Endodermal cell (in vitro differentiated cells): ENCODE measurements at regions not wholly inside any gene's neighbourhood (a gene's known extent, or its start where the extent isn't known, plus 50 kb on each side); places are given as distances from the start of the nearest gene placed in this dataset.

Experiments
- DNase-seq: peaks from one replicate; pipeline ENCODE4 v3.0.0-alpha.2; 2017
- H3K27ac ChIP-seq: 2 replicates; pipeline ENCODE4 v1.5.1; 2013; ENCODE audit warnings: mild to moderate bottlenecking, low read depth, low read length, moderate library complexity
- H3K27me3 ChIP-seq: 2 replicates; pipeline ENCODE4 v1.6.1; 2013; ENCODE audit warnings: mild to moderate bottlenecking, low read length, moderate library complexity; ENCODE audit not compliant: insufficient read depth, control insufficient read depth, poor library complexity, severe bottlenecking
- H3K36me3 ChIP-seq: 2 replicates; pipeline ENCODE4 v1.7.0; 2013; ENCODE audit warnings: mild to moderate bottlenecking, low read length, moderate library complexity; ENCODE audit not compliant: control insufficient read depth, insufficient read depth
- H3K4me1 ChIP-seq: one replicate; pipeline ENCODE4 v1.7.0; 2013; ENCODE audit warnings: low read length; ENCODE audit not compliant: control insufficient read depth, insufficient read depth
- H3K4me3 ChIP-seq: 2 replicates; pipeline ENCODE4 v1.5.1; 2013; ENCODE audit warnings: mild to moderate bottlenecking, low read length, moderate library complexity
- H3K9ac ChIP-seq: 2 replicates; pipeline ENCODE4 v1.6.1; 2013; ENCODE audit warnings: mild to moderate bottlenecking, low read length, moderate library complexity; ENCODE audit not compliant: poor library complexity, severe bottlenecking; ENCODE audit errors: extremely low read depth
- H3K9me3 ChIP-seq: 2 replicates; pipeline ENCODE4 v1.6.1; 2013; ENCODE audit warnings: mild to moderate bottlenecking, low read length, moderate library complexity; ENCODE audit not compliant: control insufficient read depth
- H3K27ac Mint-ChIP-seq: 2 replicates; pipeline ENCODE4 v1.8.0; 2020; ENCODE audit warnings: mixed read lengths
- H3K27me3 Mint-ChIP-seq: 2 replicates; pipeline ENCODE4 v1.8.0; 2021; ENCODE audit warnings: mild to moderate bottlenecking, mixed read lengths; ENCODE audit not compliant: insufficient read depth
- H3K36me3 Mint-ChIP-seq: 2 replicates; pipeline ENCODE4 v1.8.0; 2020; ENCODE audit warnings: low read depth, mixed read lengths
- H3K4me1 Mint-ChIP-seq: 2 replicates; pipeline ENCODE4 v1.8.0; 2020; ENCODE audit warnings: mixed read lengths
- H3K4me3 Mint-ChIP-seq: 2 replicates; pipeline ENCODE4 v1.8.0; 2020; ENCODE audit warnings: mild to moderate bottlenecking, moderate library complexity, mixed read lengths
- H3K9me3 Mint-ChIP-seq: 2 replicates; pipeline ENCODE4 v1.8.0; 2020; ENCODE audit warnings: mild to moderate bottlenecking, mixed read lengths
- WGBS, 2 experiments: methylation state at CpG; one replicate each; pipeline versions ENCODE4 v1.1.5 to v1.1.7; 2013; ENCODE audit warnings: missing lambda C conversion rate in 2 of 2, mixed read lengths in 1 of 2; ENCODE audit not compliant: insufficient coverage in 1 of 2, insufficient read length in 1 of 2; 5-methylcytosine and 5-hydroxymethylcytosine counted together
- TF ChIP-seq, protein P1 (sequence below): fragments of 200-600 bp; sonication (generic); conservative IDR thresholded peaks from 2 replicates; pipeline ENCODE4 v1.5.0; 2021; ENCODE audit warnings: antibody characterized with exemption, mild to moderate bottlenecking

DNA sequence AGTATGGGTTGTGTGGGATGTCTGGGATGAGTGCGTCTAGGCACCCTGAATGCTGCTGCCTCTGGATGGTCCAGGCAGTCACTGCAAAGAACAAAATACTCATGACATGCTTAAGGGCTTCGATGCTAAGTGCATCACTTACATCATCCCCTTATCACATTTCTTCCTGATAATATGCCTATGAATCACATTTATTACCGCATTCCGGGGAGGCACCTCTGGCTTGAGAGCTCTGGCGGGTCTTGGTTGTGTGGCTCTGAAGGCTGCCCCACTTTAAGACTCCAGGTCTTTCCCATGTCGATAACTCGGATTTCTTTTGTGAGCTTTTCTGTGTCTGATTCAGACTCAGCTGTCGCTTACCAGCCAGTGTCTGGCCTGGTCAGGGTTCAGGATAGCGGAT, 1126.4 kb downstream of the TBC1D22A start:
- no peaks in the 10 kb centered on the region for H3K4me1 ChIP-seq
- DNase-seq: no peak
- peaks cover 64% of the 10 kb centered on the region for H3K9me3 Mint-ChIP-seq
- H3K4me1 Mint-ChIP-seq: no peaks in the 10 kb centered on the region
- H3K27me3 Mint-ChIP-seq: peaks cover 1% of the 10 kb centered on the region
- H3K36me3 Mint-ChIP-seq: no peaks in the 10 kb centered on the region
- H3K4me3 ChIP-seq: no peak overlapping the region
- TF ChIP-seq, protein P1, sequence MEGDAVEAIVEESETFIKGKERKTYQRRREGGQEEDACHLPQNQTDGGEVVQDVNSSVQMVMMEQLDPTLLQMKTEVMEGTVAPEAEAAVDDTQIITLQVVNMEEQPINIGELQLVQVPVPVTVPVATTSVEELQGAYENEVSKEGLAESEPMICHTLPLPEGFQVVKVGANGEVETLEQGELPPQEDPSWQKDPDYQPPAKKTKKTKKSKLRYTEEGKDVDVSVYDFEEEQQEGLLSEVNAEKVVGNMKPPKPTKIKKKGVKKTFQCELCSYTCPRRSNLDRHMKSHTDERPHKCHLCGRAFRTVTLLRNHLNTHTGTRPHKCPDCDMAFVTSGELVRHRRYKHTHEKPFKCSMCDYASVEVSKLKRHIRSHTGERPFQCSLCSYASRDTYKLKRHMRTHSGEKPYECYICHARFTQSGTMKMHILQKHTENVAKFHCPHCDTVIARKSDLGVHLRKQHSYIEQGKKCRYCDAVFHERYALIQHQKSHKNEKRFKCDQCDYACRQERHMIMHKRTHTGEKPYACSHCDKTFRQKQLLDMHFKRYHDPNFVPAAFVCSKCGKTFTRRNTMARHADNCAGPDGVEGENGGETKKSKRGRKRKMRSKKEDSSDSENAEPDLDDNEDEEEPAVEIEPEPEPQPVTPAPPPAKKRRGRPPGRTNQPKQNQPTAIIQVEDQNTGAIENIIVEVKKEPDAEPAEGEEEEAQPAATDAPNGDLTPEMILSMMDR: no peak
- H3K27ac ChIP-seq: no peak overlapping the region
- H3K36me3 ChIP-seq: no peaks in the 10 kb centered on the region
- H3K27ac Mint-ChIP-seq: no peak overlapping the region
- no peaks in the 10 kb centered on the region for H3K27me3 ChIP-seq
- WGBS, 2 experiments: 83 to 84% methylated on average over 7 to 9 of the region's 9 CpGs
- H3K4me3 Mint-ChIP-seq: no peak overlapping the region
- peaks cover 49% of the 10 kb centered on the region for H3K9me3 ChIP-seq
- H3K9ac ChIP-seq: no peak overlapping the region

DNA sequence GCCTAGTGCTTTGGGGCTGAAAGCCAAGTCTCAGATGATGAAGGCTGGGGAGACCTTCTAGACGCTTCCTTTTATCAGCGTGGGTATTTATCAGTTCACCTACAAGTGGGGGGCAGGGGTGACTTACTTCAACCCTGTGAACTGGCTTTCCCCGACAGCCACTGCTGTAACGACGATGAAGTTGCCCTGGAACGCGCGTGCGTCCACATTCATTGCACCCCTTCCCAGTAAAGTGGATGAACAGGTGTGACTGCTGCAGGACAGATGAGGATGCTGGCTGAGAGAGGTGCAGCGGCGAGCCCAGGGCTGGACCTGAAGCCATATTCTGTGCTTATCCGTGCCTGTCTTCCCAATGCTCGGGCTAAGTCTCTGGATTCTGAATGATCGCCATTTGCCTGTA, 1122.3 kb downstream of the TBC1D22A start:
- WGBS, 2 experiments: 90 to 93% methylated on average over 5 to 14 of the region's 14 CpGs
- H3K9me3 Mint-ChIP-seq: peaks cover 63% of the 10 kb centered on the region
- Histone ChIP-seq H3K4me3 (no peak overlapping the region), H3K4me1 (no peaks in the 10 kb centered on the region), H3K27ac (no peak overlapping the region), H3K9ac (no peak overlapping the region), H3K9me3 (peaks cover 25% of the 10 kb centered on the region), H3K27me3 (no peaks in the 10 kb centered on the region), H3K36me3 (no peaks in the 10 kb centered on the region)
- H3K27me3 Mint-ChIP-seq: no peaks in the 10 kb centered on the region
- H3K4me1 Mint-ChIP-seq: no peaks in the 10 kb centered on the region
- H3K4me3 Mint-ChIP-seq: no peak overlapping the region
- no peak for DNase-seq
- no peak overlapping the region for H3K27ac Mint-ChIP-seq
- TF ChIP-seq, protein P1: no peak
- no peaks in the 10 kb centered on the region for H3K36me3 Mint-ChIP-seq

- Mint-ChIP-seq H3K4me3 (no peak overlapping the region), H3K27ac (no peak overlapping the region), H3K27me3 (no peaks in the 10 kb centered on the region), H3K4me1 (no peaks in the 10 kb centered on the region), H3K9me3 (peaks cover 65% of the 10 kb centered on the region), H3K36me3 (no peaks in the 10 kb centered on the region)
- Histone ChIP-seq H3K9me3 (peaks cover 25% of the 10 kb centered on the region), H3K9ac (no peak overlapping the region), H3K4me1 (no peaks in the 10 kb centered on the region), H3K27me3 (no peaks in the 10 kb centered on the region), H3K27ac (no peak overlapping the region), H3K4me3 (no peak overlapping the region), H3K36me3 (no peaks in the 10 kb centered on the region)
- TF ChIP-seq, protein P1: no peak
- 89 to 93% methylated on average over 13 to 15 of the region's 15 CpGs for WGBS, 2 experiments
- DNase-seq: no peak
These were observed 1121.8 kb downstream of the TBC1D22A start for GRCh38 chr22:47884200-47884599.
